ENCODE measurements at regions not wholly inside any gene's neighbourhood (a gene's known extent, or its start where the extent isn't known, plus 50 kb on each side); places are given as distances from the start of the nearest gene placed in this dataset.

DNA sequence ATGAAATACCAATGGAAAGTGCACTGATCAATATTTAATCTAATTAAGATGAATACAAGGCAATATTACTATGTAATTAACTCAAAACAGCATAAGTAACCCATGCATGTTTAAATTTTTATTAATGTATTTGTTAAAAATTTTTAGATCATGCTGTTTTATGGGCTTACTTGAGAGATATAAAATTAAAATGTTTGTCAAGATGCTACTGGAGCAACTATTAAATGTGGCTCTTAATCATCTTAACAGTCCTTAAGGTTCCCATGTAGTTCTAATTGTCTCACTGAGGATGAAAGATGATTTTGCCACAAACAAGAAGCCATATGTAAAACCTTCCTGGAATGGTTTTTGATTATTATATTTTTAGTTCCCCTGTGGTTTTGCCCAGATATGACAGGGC lies 897.1 kb downstream of the KCNMA1 start:
- H3K27me3 ChIP-seq (replicated peaks; ENCODE audit: control insufficient read depth, insufficient read depth, low read length): no peaks in the 10 kb centered on the region
- DNase-seq (ENCODE audit: extremely low read depth, insufficient read length): no peak
- no peaks in the 10 kb centered on the region for H3K36me3 ChIP-seq (ENCODE audit: control insufficient read depth, insufficient read depth, low read length)
- no peak overlapping the region for H3K4me3 ChIP-seq (replicated peaks; ENCODE audit: low read depth, low read length)
- TF ChIP-seq, protein P1, sequence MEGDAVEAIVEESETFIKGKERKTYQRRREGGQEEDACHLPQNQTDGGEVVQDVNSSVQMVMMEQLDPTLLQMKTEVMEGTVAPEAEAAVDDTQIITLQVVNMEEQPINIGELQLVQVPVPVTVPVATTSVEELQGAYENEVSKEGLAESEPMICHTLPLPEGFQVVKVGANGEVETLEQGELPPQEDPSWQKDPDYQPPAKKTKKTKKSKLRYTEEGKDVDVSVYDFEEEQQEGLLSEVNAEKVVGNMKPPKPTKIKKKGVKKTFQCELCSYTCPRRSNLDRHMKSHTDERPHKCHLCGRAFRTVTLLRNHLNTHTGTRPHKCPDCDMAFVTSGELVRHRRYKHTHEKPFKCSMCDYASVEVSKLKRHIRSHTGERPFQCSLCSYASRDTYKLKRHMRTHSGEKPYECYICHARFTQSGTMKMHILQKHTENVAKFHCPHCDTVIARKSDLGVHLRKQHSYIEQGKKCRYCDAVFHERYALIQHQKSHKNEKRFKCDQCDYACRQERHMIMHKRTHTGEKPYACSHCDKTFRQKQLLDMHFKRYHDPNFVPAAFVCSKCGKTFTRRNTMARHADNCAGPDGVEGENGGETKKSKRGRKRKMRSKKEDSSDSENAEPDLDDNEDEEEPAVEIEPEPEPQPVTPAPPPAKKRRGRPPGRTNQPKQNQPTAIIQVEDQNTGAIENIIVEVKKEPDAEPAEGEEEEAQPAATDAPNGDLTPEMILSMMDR (IDR thresholded peaks at IDR 0.05; ENCODE audit: insufficient read depth, low read length, poor library complexity, severe bottlenecking): no peak

DNA sequence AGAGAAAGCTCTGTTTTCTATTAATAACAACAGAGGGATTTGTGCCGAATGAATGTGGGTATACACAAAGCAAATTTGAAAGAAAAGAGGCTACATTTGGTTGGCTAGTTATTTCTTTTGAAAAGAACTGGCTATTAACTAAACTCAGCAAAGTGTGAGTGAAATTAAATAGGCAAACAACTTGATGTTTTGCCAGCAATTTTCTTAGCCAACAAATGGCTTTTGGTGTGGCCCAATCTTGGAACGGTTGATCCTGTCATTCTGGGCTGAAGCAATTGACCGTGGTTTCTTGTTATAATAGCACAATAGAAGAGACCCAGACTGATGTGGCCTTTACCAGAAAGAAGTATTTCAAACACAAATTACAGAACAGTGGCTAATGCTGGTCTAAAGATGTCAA lies 898.6 kb downstream of the KCNMA1 start:
- DNase-seq (ENCODE audit: extremely low read depth, insufficient read length): no peak
- TF ChIP-seq, protein P1 (IDR thresholded peaks at IDR 0.05; ENCODE audit: insufficient read depth, low read length, poor library complexity, severe bottlenecking): no peak
- Histone ChIP-seq H3K4me3 (replicated peaks; ENCODE audit: low read depth, low read length) (no peak overlapping the region), H3K36me3 (ENCODE audit: control insufficient read depth, insufficient read depth, low read length) (no peaks in the 10 kb centered on the region), H3K27me3 (replicated peaks; ENCODE audit: control insufficient read depth, insufficient read depth, low read length) (no peaks in the 10 kb centered on the region)

DNA sequence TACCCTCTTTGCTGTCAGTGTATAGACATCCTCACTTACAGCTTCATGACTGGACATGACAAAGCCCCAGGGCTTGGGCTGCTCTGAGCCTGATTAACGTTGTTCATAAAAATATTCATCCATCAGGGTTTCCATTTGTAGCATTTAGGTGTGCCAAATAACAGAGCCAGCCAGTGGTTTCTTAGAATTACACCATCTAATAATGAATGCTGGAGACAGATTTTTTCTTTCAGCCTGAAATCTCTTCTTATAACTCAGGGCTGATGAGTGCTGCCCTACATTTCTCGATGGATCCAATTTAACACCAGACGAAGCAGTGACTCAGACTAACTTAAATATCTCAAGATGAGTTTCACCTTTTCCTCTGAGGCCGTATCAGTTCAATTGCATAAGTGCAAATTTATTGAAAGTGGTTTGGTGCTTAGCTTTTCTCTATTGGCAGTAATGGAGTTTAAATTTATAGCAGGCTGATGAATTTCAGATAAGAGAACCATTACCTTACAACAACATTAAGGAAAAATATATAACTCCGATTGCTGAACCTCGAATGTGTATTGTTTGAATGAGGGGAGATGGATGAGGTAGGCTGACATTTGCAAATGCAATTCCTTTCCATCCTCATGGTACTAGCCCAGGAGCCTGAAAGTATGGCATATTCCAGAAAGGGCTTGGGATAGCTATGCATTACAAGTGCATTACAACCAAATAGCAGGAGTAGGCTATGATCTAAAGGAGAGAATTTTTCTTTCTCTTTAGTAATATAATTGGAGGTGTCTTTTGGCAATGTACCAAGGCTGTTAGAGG lies 900.6 kb downstream of the KCNMA1 start:
- no peak overlapping the region for H3K4me3 ChIP-seq (replicated peaks; ENCODE audit: low read depth, low read length)
- no peaks in the 10 kb centered on the region for H3K36me3 ChIP-seq (ENCODE audit: control insufficient read depth, insufficient read depth, low read length)
- no peaks in the 10 kb centered on the region for H3K27me3 ChIP-seq (replicated peaks; ENCODE audit: control insufficient read depth, insufficient read depth, low read length)
- no peak for DNase-seq (ENCODE audit: extremely low read depth, insufficient read length)
- TF ChIP-seq, protein P1 (IDR thresholded peaks at IDR 0.05; ENCODE audit: insufficient read depth, low read length, poor library complexity, severe bottlenecking): no peak

DNA sequence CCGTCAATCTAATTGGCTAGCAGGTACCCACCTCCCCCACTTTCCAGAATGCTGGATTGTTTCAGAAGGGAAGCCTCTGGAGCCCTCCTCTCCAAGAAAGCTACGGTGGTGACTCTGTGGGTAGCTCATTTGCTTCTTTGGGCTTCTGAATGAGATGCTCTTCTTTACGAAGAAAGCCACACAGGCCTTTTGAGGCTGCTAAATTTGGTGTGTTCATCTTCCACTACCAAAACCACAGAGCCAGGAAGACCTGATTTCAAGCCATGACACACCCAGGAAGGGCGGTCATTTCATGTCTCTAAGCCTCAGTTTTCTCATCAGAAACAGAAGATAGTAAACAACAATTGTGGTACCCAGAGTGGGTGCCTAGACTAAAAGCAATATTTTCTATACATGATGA lies 901.2 kb downstream of the KCNMA1 start:
- TF ChIP-seq, protein P1 (IDR thresholded peaks at IDR 0.05; ENCODE audit: insufficient read depth, low read length, poor library complexity, severe bottlenecking): no peak
- no peak for DNase-seq (ENCODE audit: extremely low read depth, insufficient read length)
- Histone ChIP-seq H3K36me3 (ENCODE audit: control insufficient read depth, insufficient read depth, low read length) (no peaks in the 10 kb centered on the region), H3K4me3 (replicated peaks; ENCODE audit: low read depth, low read length) (no peak overlapping the region), H3K27me3 (replicated peaks; ENCODE audit: control insufficient read depth, insufficient read depth, low read length) (no peaks in the 10 kb centered on the region)

DNA sequence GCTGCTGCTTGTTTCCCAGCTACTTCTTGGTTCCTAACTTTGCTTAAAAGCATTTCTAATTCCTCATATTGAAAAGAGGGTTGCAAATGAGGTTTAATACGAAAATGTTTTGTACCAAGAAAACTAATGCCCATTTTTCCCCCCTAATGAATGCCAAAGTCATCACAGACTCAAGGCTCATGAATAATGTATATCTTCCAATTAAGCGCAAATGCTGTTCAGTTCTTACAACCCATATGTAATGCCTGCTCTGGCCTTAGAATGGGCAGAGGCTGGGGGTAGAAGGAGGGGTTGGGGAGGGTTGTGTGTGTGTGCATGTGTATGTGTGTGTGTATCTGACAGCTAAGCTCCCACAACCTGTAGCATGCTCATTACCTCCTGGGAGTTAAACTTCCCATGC lies 901.7 kb downstream of the KCNMA1 start:
- no peaks in the 10 kb centered on the region for H3K27me3 ChIP-seq (replicated peaks; ENCODE audit: control insufficient read depth, insufficient read depth, low read length)
- no peak for DNase-seq (ENCODE audit: extremely low read depth, insufficient read length)
- no peaks in the 10 kb centered on the region for H3K36me3 ChIP-seq (ENCODE audit: control insufficient read depth, insufficient read depth, low read length)
- H3K4me3 ChIP-seq (replicated peaks; ENCODE audit: low read depth, low read length): no peak overlapping the region
- TF ChIP-seq, protein P1 (IDR thresholded peaks at IDR 0.05; ENCODE audit: insufficient read depth, low read length, poor library complexity, severe bottlenecking): no peak
